GM21423 (cell line): ENCODE measurements at regions not wholly inside any gene's neighbourhood (a gene's known extent, or its start where the extent isn't known, plus 50 kb on each side); places are given as distances from the start of the nearest gene placed in this dataset.
"Not testable (repeated sequence)": the region's sequence is repeated elsewhere in the genome, so short reads cannot be mapped to it uniquely, and the experiment has no call there.

Source experiments
- ATAC-seq: cut with Tn5 transposase; IDR thresholded peaks from one replicate; pipeline ENCODE4 v1.9.1; 2021; ENCODE audit warnings: mild to moderate bottlenecking, moderate library complexity; ENCODE audit not compliant: unreplicated experiment

- no peak for ATAC-seq
Observed at GRCh38 chr1:56285554-56286402, 293.6 kb downstream of the PLPP3 start.

- no peak for ATAC-seq
Observed at GRCh38 chr1:56284928-56285327, 294.4 kb downstream of the PLPP3 start.

- ATAC-seq = no peak
Observed at GRCh38 chr1:56278061-56278460, 301.3 kb downstream of the PLPP3 start.

GRCh38 chr1:56268519-56269140, 310.7 kb downstream of the PLPP3 start:
- ATAC-seq = no peak

- no peak for ATAC-seq
Observed at GRCh38 chr1:56267611-56268010, 311.8 kb downstream of the PLPP3 start.

- no peak for ATAC-seq
Observed at GRCh38 chr1:56266359-56266758, 313.0 kb downstream of the PLPP3 start.

- no peak for ATAC-seq
Observed at GRCh38 chr1:56265216-56265615, 314.1 kb downstream of the PLPP3 start.

GRCh38 chr1:56263908-56264307, 315.5 kb downstream of the PLPP3 start:
- no peak for ATAC-seq

GRCh38 chr1:56258371-56258770, 321.0 kb downstream of the PLPP3 start:
- no peak for ATAC-seq

GRCh38 chr1:56257726-56258125, 321.6 kb downstream of the PLPP3 start:
- no peak for ATAC-seq

- ATAC-seq = no peak
Observed at GRCh38 chr1:56256153-56257000, 323.0 kb downstream of the PLPP3 start.

- no peak for ATAC-seq
Observed at GRCh38 chr1:56255516-56256152, 323.7 kb downstream of the PLPP3 start.

- no peak for ATAC-seq
Observed at GRCh38 chr1:56254130-56254529, 325.2 kb downstream of the PLPP3 start.

- ATAC-seq = no peak
Observed at GRCh38 chr1:56250809-56251208, 328.6 kb downstream of the PLPP3 start.

- no peak for ATAC-seq
Observed at GRCh38 chr1:56249234-56249633, 330.1 kb downstream of the PLPP3 start.

- no peak for ATAC-seq
Observed at GRCh38 chr1:56248138-56248537, 331.2 kb downstream of the PLPP3 start.

GRCh38 chr1:56246726-56247125, 332.6 kb downstream of the PLPP3 start:
- not testable (repeated sequence) for ATAC-seq

GRCh38 chr1:56240400-56240799, 339.0 kb downstream of the PLPP3 start:
- no peak for ATAC-seq

GRCh38 chr1:56237491-56238064, 341.8 kb downstream of the PLPP3 start:
- no peak for ATAC-seq

GRCh38 chr1:56236688-56237087, 342.7 kb downstream of the PLPP3 start:
- no peak for ATAC-seq
